Amygdala (tissue), 56 donors: ENCODE measurements at regions not wholly inside any gene's neighbourhood (a gene's known extent, or its start where the extent isn't known, plus 50 kb on each side); places are given as distances from the start of the nearest gene placed in this dataset.

Source experiments
- DNase-seq, 56 donors: peaks; one replicate each; lab custom pipeline; 2025; lab: John Stamatoyannopoulos, UW

GRCh38 chr5:132130918-132131715 is 57.5 kb downstream of the CSF2 start:
- no peak for DNase-seq

- no peak for DNase-seq
These were observed 58.5 kb downstream of the CSF2 start for GRCh38 chr5:132132138-132132537.

GRCh38 chr5:132134384-132134783 is 60.8 kb downstream of the CSF2 start:
- DNase-seq, result no peak

GRCh38 chr5:132136906-132137305 is 63.3 kb downstream of the CSF2 start:
- peak in 1 of 56 donors; percentile 1 for DNase-seq

GRCh38 chr5:132138260-132138659 is 64.7 kb downstream of the CSF2 start:
- DNase-seq, result no peak
